ENCODE measurements at regions not wholly inside any gene's neighbourhood (a gene's known extent, or its start where the extent isn't known, plus 50 kb on each side); places are given as distances from the start of the nearest gene placed in this dataset.

DNA sequence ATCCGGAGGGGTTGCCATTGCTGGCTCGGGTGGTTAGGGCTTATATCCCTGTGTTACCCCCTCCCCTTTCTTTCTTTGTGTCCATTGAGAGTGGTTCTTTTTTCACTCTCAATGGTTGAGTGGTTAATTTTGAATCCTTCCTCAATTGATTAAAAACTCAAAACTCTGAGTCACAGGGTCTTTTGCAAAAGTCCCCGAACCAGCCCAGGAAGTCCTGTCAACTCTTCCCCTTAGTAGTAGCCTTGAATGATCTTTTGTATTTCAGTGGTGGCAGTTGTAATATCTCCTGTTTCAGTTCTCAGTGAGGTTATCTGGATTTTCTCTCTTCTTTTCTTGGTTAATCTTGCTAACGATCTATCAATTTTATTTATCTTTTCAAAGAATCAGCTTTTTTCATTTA is 170.0 kb upstream of the GYPA start:
- H3K4me1 ChIP-seq (ENCODE audit: insufficient read depth, poor library complexity, severe bottlenecking): no peaks in the 10 kb centered on the region
- H3K27me3 ChIP-seq (ENCODE audit: insufficient read depth, poor library complexity, severe bottlenecking): no peaks in the 10 kb centered on the region
- H3K36me3 ChIP-seq (ENCODE audit: low read depth): no peaks in the 10 kb centered on the region
- H3K9me3 ChIP-seq (ENCODE audit: severe bottlenecking): no peaks in the 10 kb centered on the region
- DNase-seq (ENCODE audit: low spot score) (no peak), ATAC-seq (ENCODE audit: low read depth) (no peak)
- H3K27ac ChIP-seq (ENCODE audit: poor library complexity, severe bottlenecking): no peak overlapping the region
- H3K4me3 ChIP-seq (ENCODE audit: severe bottlenecking): no peak overlapping the region
- TF ChIP-seq, protein P1, sequence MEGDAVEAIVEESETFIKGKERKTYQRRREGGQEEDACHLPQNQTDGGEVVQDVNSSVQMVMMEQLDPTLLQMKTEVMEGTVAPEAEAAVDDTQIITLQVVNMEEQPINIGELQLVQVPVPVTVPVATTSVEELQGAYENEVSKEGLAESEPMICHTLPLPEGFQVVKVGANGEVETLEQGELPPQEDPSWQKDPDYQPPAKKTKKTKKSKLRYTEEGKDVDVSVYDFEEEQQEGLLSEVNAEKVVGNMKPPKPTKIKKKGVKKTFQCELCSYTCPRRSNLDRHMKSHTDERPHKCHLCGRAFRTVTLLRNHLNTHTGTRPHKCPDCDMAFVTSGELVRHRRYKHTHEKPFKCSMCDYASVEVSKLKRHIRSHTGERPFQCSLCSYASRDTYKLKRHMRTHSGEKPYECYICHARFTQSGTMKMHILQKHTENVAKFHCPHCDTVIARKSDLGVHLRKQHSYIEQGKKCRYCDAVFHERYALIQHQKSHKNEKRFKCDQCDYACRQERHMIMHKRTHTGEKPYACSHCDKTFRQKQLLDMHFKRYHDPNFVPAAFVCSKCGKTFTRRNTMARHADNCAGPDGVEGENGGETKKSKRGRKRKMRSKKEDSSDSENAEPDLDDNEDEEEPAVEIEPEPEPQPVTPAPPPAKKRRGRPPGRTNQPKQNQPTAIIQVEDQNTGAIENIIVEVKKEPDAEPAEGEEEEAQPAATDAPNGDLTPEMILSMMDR (IDR thresholded peaks at IDR 0.05; ENCODE audit: poor library complexity, severe bottlenecking): no peak

DNA sequence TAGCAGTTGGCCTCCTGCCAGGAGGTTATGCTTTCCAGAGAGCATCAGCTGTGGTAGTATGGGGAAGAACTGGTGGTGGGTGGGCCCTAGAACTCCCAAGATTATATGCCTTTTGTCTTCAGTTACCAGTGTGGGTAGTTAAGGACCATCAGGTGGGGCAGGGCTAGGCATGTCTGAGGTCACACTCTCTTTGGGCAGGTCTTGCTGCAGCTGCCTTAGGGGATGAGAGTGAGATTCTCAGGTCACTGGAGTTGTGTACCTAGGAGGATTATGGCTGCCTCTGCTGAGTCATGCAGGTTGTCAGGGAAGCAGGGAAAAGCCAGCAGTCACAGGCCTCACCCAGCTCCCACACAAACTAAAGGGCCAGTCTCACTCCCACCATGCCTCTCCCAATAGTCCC is 172.9 kb upstream of the GYPA start:
- TF ChIP-seq, protein P1 (IDR thresholded peaks at IDR 0.05; ENCODE audit: poor library complexity, severe bottlenecking): no peak
- Histone ChIP-seq H3K27ac (ENCODE audit: poor library complexity, severe bottlenecking) (no peak overlapping the region), H3K27me3 (ENCODE audit: insufficient read depth, poor library complexity, severe bottlenecking) (no peaks in the 10 kb centered on the region), H3K4me1 (ENCODE audit: insufficient read depth, poor library complexity, severe bottlenecking) (no peaks in the 10 kb centered on the region), H3K9me3 (ENCODE audit: severe bottlenecking) (no peaks in the 10 kb centered on the region), H3K36me3 (ENCODE audit: low read depth) (no peaks in the 10 kb centered on the region), H3K4me3 (ENCODE audit: severe bottlenecking) (no peak overlapping the region)
- no peak for ATAC-seq (ENCODE audit: low read depth)
- no peak for DNase-seq (ENCODE audit: low spot score)

DNA sequence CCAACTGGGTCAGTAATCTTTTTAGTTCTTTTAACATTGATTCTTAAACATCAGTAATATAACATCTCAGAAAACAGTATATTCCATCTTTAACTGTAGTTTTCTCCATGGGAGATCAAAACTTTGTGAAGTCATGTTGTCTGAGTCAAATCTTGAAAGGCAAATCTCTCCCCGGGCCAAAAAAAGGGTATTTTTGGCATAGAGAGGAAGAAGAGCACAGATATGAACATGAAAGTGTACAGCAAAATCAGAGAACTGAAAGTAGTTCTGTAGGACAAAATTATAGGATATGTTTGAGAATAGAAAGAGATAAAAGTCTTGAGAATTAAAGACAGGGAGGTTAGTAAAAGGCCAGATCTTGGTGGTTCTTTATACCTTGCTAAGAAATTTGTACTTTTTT is 176.4 kb upstream of the GYPA start:
- no peaks in the 10 kb centered on the region for H3K4me1 ChIP-seq (ENCODE audit: insufficient read depth, poor library complexity, severe bottlenecking)
- no peak for ATAC-seq (ENCODE audit: low read depth)
- H3K36me3 ChIP-seq (ENCODE audit: low read depth): no peaks in the 10 kb centered on the region
- TF ChIP-seq, protein P1 (IDR thresholded peaks at IDR 0.05; ENCODE audit: poor library complexity, severe bottlenecking): no peak
- no peaks in the 10 kb centered on the region for H3K27me3 ChIP-seq (ENCODE audit: insufficient read depth, poor library complexity, severe bottlenecking)
- H3K9me3 ChIP-seq (ENCODE audit: severe bottlenecking): no peaks in the 10 kb centered on the region
- DNase-seq (ENCODE audit: low spot score): no peak
- no peak overlapping the region for H3K4me3 ChIP-seq (ENCODE audit: severe bottlenecking)
- no peak overlapping the region for H3K27ac ChIP-seq (ENCODE audit: poor library complexity, severe bottlenecking)

DNA sequence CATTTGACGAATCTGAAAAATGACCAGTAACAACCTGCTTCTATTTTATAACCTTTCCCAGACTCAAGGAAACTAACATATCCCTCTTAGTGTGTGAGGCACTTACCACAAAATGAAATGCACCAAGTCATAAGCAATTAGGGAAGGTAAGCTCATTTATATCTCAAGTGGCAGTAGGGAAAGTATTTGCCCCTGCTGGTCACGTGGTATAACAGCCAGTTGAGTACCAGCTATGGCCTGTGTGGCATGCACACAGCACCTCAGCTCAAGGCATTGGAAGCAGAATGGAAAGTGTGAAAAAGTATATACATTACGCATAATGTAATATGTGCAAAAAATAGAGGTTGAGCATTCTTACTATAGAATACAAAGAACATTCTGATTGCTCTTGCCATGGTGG is 178.3 kb upstream of the GYPA start:
- no peak for DNase-seq (ENCODE audit: low spot score)
- no peak overlapping the region for H3K27ac ChIP-seq (ENCODE audit: poor library complexity, severe bottlenecking)
- no peaks in the 10 kb centered on the region for H3K4me1 ChIP-seq (ENCODE audit: insufficient read depth, poor library complexity, severe bottlenecking)
- no peak overlapping the region for H3K4me3 ChIP-seq (ENCODE audit: severe bottlenecking)
- ATAC-seq (ENCODE audit: low read depth): no peak
- no peaks in the 10 kb centered on the region for H3K9me3 ChIP-seq (ENCODE audit: severe bottlenecking)
- TF ChIP-seq, protein P1 (IDR thresholded peaks at IDR 0.05; ENCODE audit: poor library complexity, severe bottlenecking): no peak
- H3K27me3 ChIP-seq (ENCODE audit: insufficient read depth, poor library complexity, severe bottlenecking): no peaks in the 10 kb centered on the region
- H3K36me3 ChIP-seq (ENCODE audit: low read depth): no peaks in the 10 kb centered on the region

DNA sequence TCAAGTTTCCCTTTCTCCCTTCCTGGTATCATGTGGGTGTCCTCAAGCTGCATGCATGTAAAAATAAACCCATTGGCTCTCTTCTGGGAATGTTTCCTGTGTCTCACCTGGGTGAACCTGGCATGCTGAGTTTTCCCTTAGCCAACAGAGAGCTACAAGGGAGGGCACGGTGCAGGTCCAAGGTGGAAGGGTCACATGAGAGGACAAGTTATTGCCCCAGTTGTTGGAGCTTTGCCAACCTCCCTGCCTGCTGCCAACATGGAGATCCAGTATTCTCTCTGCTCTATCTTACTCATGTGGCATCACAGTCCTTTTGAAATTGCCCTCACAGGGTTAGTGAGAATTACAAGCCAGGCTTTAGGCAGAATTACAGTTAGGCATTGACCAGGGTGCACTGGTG is 196.1 kb upstream of the GYPA start:
- ATAC-seq (ENCODE audit: low read depth) (no peak), DNase-seq (ENCODE audit: low spot score) (no peak)
- Histone ChIP-seq H3K9me3 (ENCODE audit: severe bottlenecking) (no peaks in the 10 kb centered on the region), H3K36me3 (ENCODE audit: low read depth) (no peaks in the 10 kb centered on the region), H3K4me3 (ENCODE audit: severe bottlenecking) (no peak overlapping the region), H3K4me1 (ENCODE audit: insufficient read depth, poor library complexity, severe bottlenecking) (no peaks in the 10 kb centered on the region), H3K27ac (ENCODE audit: poor library complexity, severe bottlenecking) (no peak overlapping the region), H3K27me3 (ENCODE audit: insufficient read depth, poor library complexity, severe bottlenecking) (no peaks in the 10 kb centered on the region)
- TF ChIP-seq, protein P1 (IDR thresholded peaks at IDR 0.05; ENCODE audit: poor library complexity, severe bottlenecking): no peak
